SK-N-SH treated with all-trans-retinoic acid at 6 μM for 48 hours (cell line): ENCODE measurements at regions not wholly inside any gene's neighbourhood (a gene's known extent, or its start where the extent isn't known, plus 50 kb on each side); places are given as distances from the start of the nearest gene placed in this dataset.

Source experiments
- BACH2 ChIP-seq: fragments of 250-450 bp; sonication (Bioruptor Pico); IDR thresholded peaks from 2 replicates; pipeline ENCODE4 v1.9.0; 2021; ENCODE audit warnings: mild to moderate bottlenecking, borderline replicate concordance
- CREB5 ChIP-seq: fragments of 250-450 bp; sonication (Bioruptor Pico); IDR thresholded peaks from 2 replicates; pipeline ENCODE4 v1.5.1; 2020; ENCODE audit warnings: low read depth, mild to moderate bottlenecking, moderate library complexity
- GLIS3 ChIP-seq: fragments of 250-450 bp; sonication (Bioruptor Pico); IDR thresholded peaks from 2 replicates; pipeline ENCODE4 v1.5.0; 2020; ENCODE audit warnings: mild to moderate bottlenecking, moderate library complexity
- OSR1 ChIP-seq: fragments of 250-450 bp; sonication (Bioruptor Pico); IDR thresholded peaks from 2 replicates; pipeline ENCODE4 v1.8.0; 2022; ENCODE audit warnings: moderate library complexity, mild to moderate bottlenecking, inconsistent platforms
- PPARA ChIP-seq: fragments of 250-450 bp; sonication (Bioruptor Pico); IDR thresholded peaks from 2 replicates; pipeline ENCODE4 v1.5.0; 2020; ENCODE audit warnings: mild to moderate bottlenecking, borderline replicate concordance
- RARB ChIP-seq: fragments of 250-450 bp; sonication (Bioruptor Pico); IDR thresholded peaks from 2 replicates; pipeline ENCODE4 v1.8.0; 2021; ENCODE audit warnings: mild to moderate bottlenecking, moderate library complexity
- SNAI2 ChIP-seq: fragments of 250-450 bp; sonication (Bioruptor Pico); IDR thresholded peaks from 2 replicates; pipeline ENCODE4 v1.5.0; 2020; ENCODE audit warnings: mild to moderate bottlenecking, moderate library complexity
- TCF4 ChIP-seq: fragments of 250-450 bp; sonication (Bioruptor Pico); IDR thresholded peaks from 2 replicates; pipeline ENCODE4 v1.8.0; 2021; ENCODE audit warnings: mild to moderate bottlenecking, moderate library complexity, borderline replicate concordance
- ZFP3 ChIP-seq: fragments of 250-450 bp; sonication (Bioruptor Pico); IDR thresholded peaks from 2 replicates; pipeline ENCODE4 v1.5.0; 2020; ENCODE audit warnings: mild to moderate bottlenecking, moderate library complexity
- ZFP30 ChIP-seq: fragments of 450-650 bp; formaldehyde crosslinking; IDR thresholded peaks from 2 replicates; pipeline ENCODE4 v1.5.0; 2022; ENCODE audit warnings: mild to moderate bottlenecking, moderate library complexity
- ZNF8 ChIP-seq: fragments of 450-650 bp; formaldehyde crosslinking; IDR thresholded peaks from 2 replicates; pipeline ENCODE4 v1.5.0; 2020; ENCODE audit warnings: mild to moderate bottlenecking, moderate library complexity
- TF ChIP-seq, protein P1 (sequence below): fragments of 250-450 bp; sonication (Bioruptor Pico); IDR thresholded peaks from 2 replicates; pipeline ENCODE4 v1.8.0; 2020; ENCODE audit warnings: mild to moderate bottlenecking, moderate library complexity, borderline replicate concordance

DNA sequence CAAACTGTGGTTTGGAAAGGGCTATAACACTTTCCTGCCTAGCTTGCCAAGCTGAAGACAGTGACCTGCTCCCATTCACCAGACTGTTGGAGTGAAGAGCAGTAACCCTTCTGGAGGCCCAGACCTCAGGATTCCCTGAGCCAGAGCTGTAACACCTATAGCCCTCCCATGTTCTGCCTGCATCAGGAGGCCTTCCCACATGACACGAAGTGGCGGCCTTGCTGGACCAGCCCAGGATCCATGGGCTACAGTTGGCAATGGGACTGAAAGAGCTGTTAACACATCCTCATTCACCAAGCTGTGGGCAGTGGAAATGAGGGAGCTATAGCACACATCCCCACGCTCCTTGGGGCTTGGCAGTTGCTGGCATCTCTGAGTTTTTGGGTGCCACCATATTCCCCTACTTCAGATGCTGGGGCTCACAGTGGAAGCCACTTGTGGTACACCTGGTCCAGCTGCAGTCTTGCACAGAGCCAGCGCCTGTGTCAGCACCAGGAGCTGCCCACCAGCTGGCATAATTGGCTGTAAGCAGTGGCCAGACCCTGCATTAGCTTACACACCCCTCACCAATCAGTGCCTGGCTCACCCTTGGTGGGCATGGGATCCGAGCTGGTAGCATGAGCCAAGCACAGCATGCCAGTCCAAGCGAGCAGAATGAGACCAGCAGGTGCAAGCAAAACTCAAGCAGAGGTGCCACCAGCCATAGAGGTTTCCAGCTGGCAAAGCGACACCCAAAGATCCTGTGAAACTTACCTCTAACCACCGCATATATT is 1029.3 kb downstream of the TECRL start:
- TF ChIP-seq ZFP3 = no peak
- no peak for TF ChIP-seq TCF4
- TF ChIP-seq, protein P1, sequence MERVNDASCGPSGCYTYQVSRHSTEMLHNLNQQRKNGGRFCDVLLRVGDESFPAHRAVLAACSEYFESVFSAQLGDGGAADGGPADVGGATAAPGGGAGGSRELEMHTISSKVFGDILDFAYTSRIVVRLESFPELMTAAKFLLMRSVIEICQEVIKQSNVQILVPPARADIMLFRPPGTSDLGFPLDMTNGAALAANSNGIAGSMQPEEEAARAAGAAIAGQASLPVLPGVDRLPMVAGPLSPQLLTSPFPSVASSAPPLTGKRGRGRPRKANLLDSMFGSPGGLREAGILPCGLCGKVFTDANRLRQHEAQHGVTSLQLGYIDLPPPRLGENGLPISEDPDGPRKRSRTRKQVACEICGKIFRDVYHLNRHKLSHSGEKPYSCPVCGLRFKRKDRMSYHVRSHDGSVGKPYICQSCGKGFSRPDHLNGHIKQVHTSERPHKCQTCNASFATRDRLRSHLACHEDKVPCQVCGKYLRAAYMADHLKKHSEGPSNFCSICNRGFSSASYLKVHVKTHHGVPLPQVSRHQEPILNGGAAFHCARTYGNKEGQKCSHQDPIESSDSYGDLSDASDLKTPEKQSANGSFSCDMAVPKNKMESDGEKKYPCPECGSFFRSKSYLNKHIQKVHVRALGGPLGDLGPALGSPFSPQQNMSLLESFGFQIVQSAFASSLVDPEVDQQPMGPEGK (CRISPR knock-in tag) = no peak
- TF ChIP-seq RARB = no peak
- no peak for TF ChIP-seq CREB5 (CRISPR knock-in tag)
- TF ChIP-seq ZFP30 = no peak
- TF ChIP-seq GLIS3 (CRISPR knock-in tag) = no peak
- TF ChIP-seq SNAI2 (CRISPR knock-in tag) = no peak
- no peak for TF ChIP-seq ZNF8 (CRISPR knock-in tag)
- TF ChIP-seq BACH2 = no peak
- TF ChIP-seq PPARA = no peak
- no peak for TF ChIP-seq OSR1 (CRISPR knock-in tag)
